ENCODE measurements at regions not wholly inside any gene's neighbourhood (a gene's known extent, or its start where the extent isn't known, plus 50 kb on each side); places are given as distances from the start of the nearest gene placed in this dataset.

DNA sequence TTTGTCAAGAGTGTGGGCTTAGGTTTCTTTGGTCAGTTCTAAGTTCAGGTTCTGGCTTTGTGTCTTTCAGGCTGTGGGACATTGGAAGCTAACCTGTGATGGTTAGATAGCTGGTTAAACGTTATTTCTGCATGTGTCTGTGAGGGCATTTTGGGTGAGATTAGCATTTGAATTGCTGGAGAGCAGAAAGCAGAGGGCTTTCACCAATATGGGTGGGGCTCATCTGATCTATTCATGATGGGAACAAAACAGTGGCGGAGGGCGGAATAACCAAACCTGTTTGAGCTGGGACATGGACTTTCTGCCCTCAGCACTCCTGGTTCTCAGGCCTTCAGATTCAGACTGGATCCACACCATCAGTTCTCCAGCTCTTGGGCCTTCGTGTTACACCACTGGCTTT lies 195.4 kb downstream of the KLF13 start:
- in situ Hi-C loops (cut with MboI; ENCODE audit: low sequenced_read_pairs, unreplicated experiment) = no loop called here
- TF ChIP-seq CTCF (IDR thresholded peaks at IDR 0.05; ENCODE audit: borderline replicate concordance, control extremely low read depth, extremely low read depth, insufficient read depth, missing control alignments) = no peak

DNA sequence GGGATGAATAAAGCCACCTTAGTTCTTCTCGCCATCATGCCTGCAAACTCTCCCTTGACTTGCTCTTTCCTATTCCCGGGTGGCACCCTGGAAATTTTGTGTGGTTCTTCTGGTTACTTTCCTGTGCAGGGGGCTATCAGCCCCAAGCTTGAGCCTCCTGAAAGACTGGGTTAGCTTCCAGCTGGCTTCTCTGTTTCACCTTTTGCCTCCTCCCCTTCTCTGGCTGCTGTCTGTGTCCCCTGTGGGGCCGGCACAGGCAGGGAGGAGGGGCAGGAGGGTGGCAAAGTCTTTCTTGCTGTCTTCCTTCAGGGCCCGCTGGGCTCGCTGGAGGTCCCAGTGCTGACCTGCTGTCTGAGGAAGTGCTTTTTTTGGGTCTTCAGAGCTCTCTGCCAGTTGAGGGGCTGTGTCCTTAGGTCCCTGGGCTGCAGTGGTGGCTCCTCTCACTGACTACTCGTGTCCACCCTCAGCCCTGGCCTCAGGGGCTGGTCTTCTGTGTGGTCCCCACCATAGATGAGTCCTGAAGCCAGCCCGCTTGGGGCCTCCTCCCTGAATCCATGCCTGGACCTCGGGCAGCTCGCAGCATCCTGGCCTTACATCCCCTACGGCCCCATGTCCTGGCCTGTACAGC lies 196.5 kb downstream of the KLF13 start:
- no peak for TF ChIP-seq CTCF (IDR thresholded peaks at IDR 0.05; ENCODE audit: borderline replicate concordance, control extremely low read depth, extremely low read depth, insufficient read depth, missing control alignments)
- in situ Hi-C loops (cut with MboI; ENCODE audit: low sequenced_read_pairs, unreplicated experiment) = no loop called here
- DNase-seq (ENCODE audit: low spot score) = no peak

More for the DNA sequence above, 195.4 kb downstream of the KLF13 start:
- DNase-seq (ENCODE audit: low spot score) = no peak

GRCh38 chr15:31523655-31524049 lies 197.0 kb downstream of the KLF13 start:
- DNase-seq (ENCODE audit: low spot score) = no peak
- TF ChIP-seq CTCF (IDR thresholded peaks at IDR 0.05; ENCODE audit: borderline replicate concordance, control extremely low read depth, extremely low read depth, insufficient read depth, missing control alignments) = no peak
- in situ Hi-C loops (cut with MboI; ENCODE audit: low sequenced_read_pairs, unreplicated experiment) = no loop called here

- DNase-seq (ENCODE audit: low spot score) = no peak
- no peak for TF ChIP-seq CTCF (IDR thresholded peaks at IDR 0.05; ENCODE audit: borderline replicate concordance, control extremely low read depth, extremely low read depth, insufficient read depth, missing control alignments)
- in situ Hi-C loops (cut with MboI; ENCODE audit: low sequenced_read_pairs, unreplicated experiment) = no loop called here
These were observed 198.6 kb downstream of the KLF13 start for GRCh38 chr15:31525185-31525695.

DNA sequence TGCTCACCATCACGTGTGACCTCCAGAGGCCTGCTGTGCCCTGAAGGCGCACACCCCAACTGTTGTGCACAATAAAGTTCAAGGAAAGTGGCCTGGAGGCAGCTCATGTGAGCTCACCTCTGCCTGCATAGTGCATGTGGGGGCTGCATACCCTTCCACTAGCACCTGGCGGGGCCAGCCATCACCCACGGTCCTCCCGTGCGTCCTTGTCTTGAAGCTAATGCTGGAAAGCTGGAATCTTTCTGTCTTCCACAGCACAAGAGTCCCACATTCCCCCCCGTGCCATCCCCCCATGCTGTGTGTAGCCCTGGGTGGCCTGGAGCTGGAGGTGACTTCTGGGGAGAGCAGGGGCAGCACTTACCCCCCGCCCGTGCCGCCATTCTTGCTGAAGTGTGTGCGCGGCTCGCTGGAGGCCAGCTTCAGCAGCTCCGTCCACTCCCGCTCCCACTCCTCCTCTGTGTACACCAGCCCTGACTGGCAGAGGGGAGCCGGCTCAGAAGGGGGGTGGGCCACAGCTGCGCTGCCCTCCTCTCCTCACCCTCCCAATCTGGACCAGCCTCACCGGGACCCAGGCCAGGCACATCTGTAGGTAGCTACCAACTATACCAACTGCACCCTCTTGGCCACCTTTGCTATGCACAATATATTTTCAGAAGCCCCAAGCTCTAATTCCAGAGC lies 199.5 kb downstream of the KLF13 start:
- TF ChIP-seq CTCF (IDR thresholded peaks at IDR 0.05; ENCODE audit: borderline replicate concordance, control extremely low read depth, extremely low read depth, insufficient read depth, missing control alignments) = no peak
- no peak for DNase-seq (ENCODE audit: low spot score)
- in situ Hi-C loops (cut with MboI; ENCODE audit: low sequenced_read_pairs, unreplicated experiment) = no loop called here

DNA sequence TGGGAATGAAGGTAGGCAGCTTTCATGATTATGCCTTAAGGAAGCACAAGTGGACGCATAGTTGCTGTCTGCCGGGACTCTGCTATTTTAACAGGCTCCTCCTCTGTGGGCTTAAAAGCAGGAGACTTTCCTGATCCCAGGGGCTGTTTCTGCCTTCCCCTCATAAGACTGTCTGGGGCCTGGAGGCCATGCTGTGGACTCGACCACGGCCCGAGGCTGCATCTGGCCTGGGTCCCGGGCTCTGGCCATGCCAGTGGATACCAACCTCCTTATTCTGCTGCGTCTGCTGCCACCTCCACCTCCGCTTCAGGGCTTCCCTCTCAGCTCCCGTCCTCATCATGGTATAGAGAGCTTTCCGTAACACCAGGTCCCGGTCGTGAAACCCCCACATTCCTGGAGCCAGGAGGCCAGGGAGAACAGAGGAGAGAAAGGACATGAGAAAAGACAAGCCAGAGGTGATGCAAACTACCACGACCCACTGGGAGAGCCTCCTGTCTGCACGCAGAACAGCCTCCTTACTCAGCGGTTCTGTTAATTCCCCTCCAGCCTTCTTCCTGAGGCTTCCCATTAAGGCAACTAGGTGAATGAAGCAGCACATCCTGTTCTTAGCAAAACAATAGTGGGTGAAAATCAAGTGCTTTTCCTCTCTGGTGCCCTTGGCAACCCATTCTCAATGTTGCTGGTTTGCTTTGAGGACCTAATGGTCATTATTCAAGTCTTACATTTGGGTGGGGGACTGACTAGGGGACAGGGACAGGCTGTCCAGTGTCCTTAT lies 200.5 kb downstream of the KLF13 start:
- TF ChIP-seq CTCF (IDR thresholded peaks at IDR 0.05; ENCODE audit: borderline replicate concordance, control extremely low read depth, extremely low read depth, insufficient read depth, missing control alignments) = no peak
- no peak for DNase-seq (ENCODE audit: low spot score)
- in situ Hi-C loops (cut with MboI; ENCODE audit: low sequenced_read_pairs, unreplicated experiment) = no loop called here

All from GM13976 (cell line).